GM12878 (cell line): ENCODE measurements at regions not wholly inside any gene's neighbourhood (a gene's known extent, or its start where the extent isn't known, plus 50 kb on each side); places are given as distances from the start of the nearest gene placed in this dataset.

Source experiments
- BHLHE40 ChIP-seq, 2 experiments: fragments of 450-650 bp in 1 of 2; IDR thresholded peaks; 2 replicates each; pipeline ENCODE4 v1.6.1; 2011 to 2017; ENCODE audit warnings: low read depth in 2 of 2, borderline replicate concordance in 1 of 2, improper control_type of control experiment in 1 of 2, low read length in 1 of 2, mild to moderate bottlenecking in 1 of 2
- CBFB ChIP-seq: IDR thresholded peaks from 2 replicates; pipeline ENCODE4 v1.6.1; 2016; ENCODE audit warnings: antibody characterized with exemption, low read depth
- CTCF ChIP-seq, 3 experiments: IDR thresholded peaks in 2 of 3; conservative IDR thresholded peaks in 1 of 3; 2 replicates each; pipeline ENCODE4 v1.5.1; 2011; ENCODE audit warnings: low read depth in 3 of 3, low read length in 3 of 3, mild to moderate bottlenecking in 3 of 3, control low read depth in 2 of 3, moderate library complexity in 2 of 3, inconsistent platforms in 1 of 3, mixed read lengths in 1 of 3; ENCODE audit not compliant: control insufficient read depth in 2 of 3, insufficient read depth in 1 of 3; ENCODE audit errors: extremely low read depth in 1 of 3
- PML ChIP-seq: IDR thresholded peaks from 2 replicates; pipeline ENCODE4 v1.6.1; 2012; ENCODE audit warnings: low read length, inconsistent platforms
- POLR2A ChIP-seq: IDR thresholded peaks from 2 replicates; pipeline ENCODE4 v1.6.1; 2011; ENCODE audit warnings: low read depth, mild to moderate bottlenecking, low read length
- POLR2AphosphoS5 ChIP-seq: IDR thresholded peaks from 2 replicates; pipeline ENCODE4 v1.6.1; 2011; ENCODE audit warnings: mild to moderate bottlenecking, low read length, inconsistent platforms
- TAF1 ChIP-seq: IDR thresholded peaks from 2 replicates; pipeline ENCODE4 v1.6.1; 2011; ENCODE audit warnings: mild to moderate bottlenecking, low read depth, low read length, borderline replicate concordance
- ZSCAN29 ChIP-seq: fragments of 450-650 bp; IDR thresholded peaks from 2 replicates; pipeline ENCODE4 v1.6.1; 2017; ENCODE audit warnings: mild to moderate bottlenecking, moderate library complexity
- TF ChIP-seq, protein P1 (sequence below): IDR thresholded peaks from 2 replicates; pipeline ENCODE4 v1.6.1; 2012; ENCODE audit warnings: low read length, inconsistent platforms
- TF ChIP-seq, protein P2 (sequence below): fragments of 450-650 bp; IDR thresholded peaks from 2 replicates; pipeline ENCODE4 v1.6.1; 2017; ENCODE audit warnings: mild to moderate bottlenecking

DNA sequence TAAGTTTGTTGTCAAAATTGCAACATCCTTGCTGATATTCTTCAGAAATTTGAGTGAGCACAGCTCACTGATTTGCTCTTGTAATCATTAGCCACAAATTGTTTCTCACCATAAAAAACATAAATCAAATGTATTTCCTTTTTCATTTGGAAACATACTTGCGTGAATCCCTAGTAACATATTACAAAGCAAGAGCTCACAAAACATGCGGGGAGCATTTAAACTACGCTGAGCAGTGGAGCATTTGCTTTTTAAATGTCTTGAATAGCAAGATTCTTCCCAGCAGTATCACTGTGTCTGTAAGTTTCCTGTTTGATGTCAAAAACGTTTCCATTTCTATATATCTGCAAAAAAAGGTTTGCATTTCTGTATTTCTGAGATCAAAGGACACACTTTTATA, 788.3 kb upstream of the SALL3 start:
- TF ChIP-seq CTCF (IDR thresholded peaks at IDR 0.05 in 2 of 3, conservative IDR thresholded peaks at IDR 0.05 in 1 of 3; ENCODE audit: control insufficient read depth in 2 of 3, extremely low read depth in 1 of 3, insufficient read depth in 1 of 3, low read depth in 3 of 3, low read length in 3 of 3) (no peak), BHLHE40 (IDR thresholded peaks at IDR 0.05; ENCODE audit: borderline replicate concordance in 1 of 2, low read depth in 2 of 2, low read length in 1 of 2) (no peak), CBFB (no peak), TAF1 (no peak), POLR2AphosphoS5 (no peak), POLR2A (no peak), ZSCAN29 (no peak), PML (no peak)
- TF ChIP-seq, protein P1, sequence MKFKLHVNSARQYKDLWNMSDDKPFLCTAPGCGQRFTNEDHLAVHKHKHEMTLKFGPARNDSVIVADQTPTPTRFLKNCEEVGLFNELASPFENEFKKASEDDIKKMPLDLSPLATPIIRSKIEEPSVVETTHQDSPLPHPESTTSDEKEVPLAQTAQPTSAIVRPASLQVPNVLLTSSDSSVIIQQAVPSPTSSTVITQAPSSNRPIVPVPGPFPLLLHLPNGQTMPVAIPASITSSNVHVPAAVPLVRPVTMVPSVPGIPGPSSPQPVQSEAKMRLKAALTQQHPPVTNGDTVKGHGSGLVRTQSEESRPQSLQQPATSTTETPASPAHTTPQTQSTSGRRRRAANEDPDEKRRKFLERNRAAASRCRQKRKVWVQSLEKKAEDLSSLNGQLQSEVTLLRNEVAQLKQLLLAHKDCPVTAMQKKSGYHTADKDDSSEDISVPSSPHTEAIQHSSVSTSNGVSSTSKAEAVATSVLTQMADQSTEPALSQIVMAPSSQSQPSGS = no peak
- TF ChIP-seq, protein P2, sequence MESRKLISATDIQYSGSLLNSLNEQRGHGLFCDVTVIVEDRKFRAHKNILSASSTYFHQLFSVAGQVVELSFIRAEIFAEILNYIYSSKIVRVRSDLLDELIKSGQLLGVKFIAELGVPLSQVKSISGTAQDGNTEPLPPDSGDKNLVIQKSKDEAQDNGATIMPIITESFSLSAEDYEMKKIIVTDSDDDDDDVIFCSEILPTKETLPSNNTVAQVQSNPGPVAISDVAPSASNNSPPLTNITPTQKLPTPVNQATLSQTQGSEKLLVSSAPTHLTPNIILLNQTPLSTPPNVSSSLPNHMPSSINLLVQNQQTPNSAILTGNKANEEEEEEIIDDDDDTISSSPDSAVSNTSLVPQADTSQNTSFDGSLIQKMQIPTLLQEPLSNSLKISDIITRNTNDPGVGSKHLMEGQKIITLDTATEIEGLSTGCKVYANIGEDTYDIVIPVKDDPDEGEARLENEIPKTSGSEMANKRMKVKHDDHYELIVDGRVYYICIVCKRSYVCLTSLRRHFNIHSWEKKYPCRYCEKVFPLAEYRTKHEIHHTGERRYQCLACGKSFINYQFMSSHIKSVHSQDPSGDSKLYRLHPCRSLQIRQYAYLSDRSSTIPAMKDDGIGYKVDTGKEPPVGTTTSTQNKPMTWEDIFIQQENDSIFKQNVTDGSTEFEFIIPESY = no peak
